ENCODE measurements at regions not wholly inside any gene's neighbourhood (a gene's known extent, or its start where the extent isn't known, plus 50 kb on each side); places are given as distances from the start of the nearest gene placed in this dataset.

DNA sequence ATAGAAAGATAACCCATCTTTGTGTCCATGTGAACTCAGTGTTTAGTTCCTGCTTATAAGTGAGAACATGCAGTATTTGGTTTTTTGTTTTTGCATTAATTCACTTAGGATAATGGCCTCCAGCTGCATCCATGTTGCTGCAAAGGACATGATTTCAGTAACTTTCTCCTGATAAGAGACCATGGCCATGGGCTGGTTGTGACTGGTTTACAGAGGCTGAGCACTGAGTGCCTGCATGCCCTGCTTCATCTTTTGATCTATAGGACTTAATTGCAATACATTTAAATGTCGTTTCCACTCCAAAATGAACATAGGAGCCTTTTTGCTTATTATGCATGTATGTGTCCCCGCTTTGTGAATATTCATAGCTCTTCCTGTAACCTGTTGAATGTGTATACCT, 101.3 kb upstream of the IGFBP3 start:
- Histone ChIP-seq H3K4me2 (ENCODE audit: low read depth, low read length) (no peak overlapping the region), H4K20me1 (ENCODE audit: insufficient read depth, low read length) (no peaks in the 10 kb centered on the region), H3K9me1 (ENCODE audit: insufficient read depth, low read length) (no peaks in the 10 kb centered on the region), H3K18ac (ENCODE audit: low read depth, low read length) (no peak overlapping the region), H3K36me3 (ENCODE audit: control insufficient read depth, insufficient read depth, low read length) (no peaks in the 10 kb centered on the region), H2BK5ac (ENCODE audit: low read depth, low read length, poor library complexity, severe bottlenecking) (no peak overlapping the region), H4K91ac (ENCODE audit: insufficient read depth, low read depth, low read length) (no peak overlapping the region), H3K27me3 (ENCODE audit: control insufficient read depth, insufficient read depth, low read length) (no peaks in the 10 kb centered on the region), H4K5ac (ENCODE audit: low read depth, low read length) (no peak overlapping the region), H2BK15ac (ENCODE audit: low read depth, low read length) (no peak overlapping the region), H3K27ac (ENCODE audit: insufficient read depth, low read length) (no peak overlapping the region), H2AFZ (replicated peaks; ENCODE audit: low read length, poor library complexity) (no peak overlapping the region), H3K23ac (ENCODE audit: low read depth, low read length) (no peak overlapping the region), H2BK120ac (ENCODE audit: low read depth, low read length) (no peak overlapping the region), H3K9me3 (ENCODE audit: control insufficient read depth, insufficient read depth, low read length) (no peaks in the 10 kb centered on the region), H2AK5ac (ENCODE audit: low read depth, low read length) (no peak overlapping the region), H3K14ac (replicated peaks; ENCODE audit: low read depth, low read length) (no peak overlapping the region), H3K4me1 (ENCODE audit: control insufficient read depth, insufficient read depth, low read length) (peaks cover 5% of the 10 kb centered on the region; the same call in 1 of the 2 replicates), H3K56ac (ENCODE audit: extremely low read depth, insufficient read depth, low read length) (no peak overlapping the region), H3K4ac (ENCODE audit: low read depth, low read length) (no peak overlapping the region), H3K4me3 (ENCODE audit: insufficient read depth, low read depth, low read length) (no peak overlapping the region), H3K9ac (ENCODE audit: low read depth, low read length) (no peak overlapping the region), H4K8ac (ENCODE audit: low read depth in 2 of 2, low read length in 2 of 2) (no peak overlapping the region), H2BK20ac (ENCODE audit: low read depth, low read length) (no peak overlapping the region), H3K79me1 (ENCODE audit: low read depth in 1 of 2, low read length in 2 of 2) (no peaks in the 10 kb centered on the region), H2AK9ac (replicated peaks; ENCODE audit: low read depth, low read length, poor library complexity) (no peak overlapping the region)
- TF ChIP-seq, protein P1, sequence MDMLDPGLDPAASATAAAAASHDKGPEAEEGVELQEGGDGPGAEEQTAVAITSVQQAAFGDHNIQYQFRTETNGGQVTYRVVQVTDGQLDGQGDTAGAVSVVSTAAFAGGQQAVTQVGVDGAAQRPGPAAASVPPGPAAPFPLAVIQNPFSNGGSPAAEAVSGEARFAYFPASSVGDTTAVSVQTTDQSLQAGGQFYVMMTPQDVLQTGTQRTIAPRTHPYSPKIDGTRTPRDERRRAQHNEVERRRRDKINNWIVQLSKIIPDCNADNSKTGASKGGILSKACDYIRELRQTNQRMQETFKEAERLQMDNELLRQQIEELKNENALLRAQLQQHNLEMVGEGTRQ (IDR thresholded peaks at IDR 0.05; ENCODE audit: low read depth, low read length): no peak
- TF ChIP-seq, protein P2, sequence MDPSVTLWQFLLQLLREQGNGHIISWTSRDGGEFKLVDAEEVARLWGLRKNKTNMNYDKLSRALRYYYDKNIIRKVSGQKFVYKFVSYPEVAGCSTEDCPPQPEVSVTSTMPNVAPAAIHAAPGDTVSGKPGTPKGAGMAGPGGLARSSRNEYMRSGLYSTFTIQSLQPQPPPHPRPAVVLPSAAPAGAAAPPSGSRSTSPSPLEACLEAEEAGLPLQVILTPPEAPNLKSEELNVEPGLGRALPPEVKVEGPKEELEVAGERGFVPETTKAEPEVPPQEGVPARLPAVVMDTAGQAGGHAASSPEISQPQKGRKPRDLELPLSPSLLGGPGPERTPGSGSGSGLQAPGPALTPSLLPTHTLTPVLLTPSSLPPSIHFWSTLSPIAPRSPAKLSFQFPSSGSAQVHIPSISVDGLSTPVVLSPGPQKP (IDR thresholded peaks at IDR 0.05; ENCODE audit: borderline replicate concordance, low read depth, low read length): no peak
- TF ChIP-seq FOS (IDR thresholded peaks at IDR 0.05; ENCODE audit: low read depth, low read length) (no peak), CHD1 (IDR thresholded peaks at IDR 0.05; ENCODE audit: low read depth, low read length) (no peak), CEBPB (IDR thresholded peaks at IDR 0.05; ENCODE audit: low read depth, low read length) (no peak), RCOR1 (IDR thresholded peaks at IDR 0.05; ENCODE audit: insufficient replicate concordance, low read length) (no peak), MXI1 (IDR thresholded peaks at IDR 0.05; ENCODE audit: borderline replicate concordance, low read depth, low read length) (no peak), POLR2A (IDR thresholded peaks at IDR 0.05; ENCODE audit: low read depth, low read length) (no peak), BHLHE40 (IDR thresholded peaks at IDR 0.05; ENCODE audit: low read depth, low read length) (no peak), SMC3 (IDR thresholded peaks at IDR 0.05; ENCODE audit: low read depth, low read length) (no peak), MAZ (IDR thresholded peaks at IDR 0.05; ENCODE audit: borderline replicate concordance, low read depth, low read length) (no peak), RFX5 (IDR thresholded peaks at IDR 0.05; ENCODE audit: low read depth, low read length) (no peak)
- POLR2A ChIA-PET (ENCODE audit: unreplicated experiment): no interaction called here
- no CpG with 5 or more reads among the region's 2 CpGs for WGBS, 2 experiments (ENCODE audit: extremely low coverage in 2 of 2, insufficient read length in 1 of 2)
- CTCF ChIA-PET: interaction anchor here (1.3 kb wide), 1 partner anchor 14 kb away, joined by 3 read pairs; no protein-coding TSS in a partner anchor
- ATAC-seq (ENCODE audit: low read depth) (no peak), DNase-seq (no peak)
- dilution Hi-C loops (cut with HindIII; ENCODE audit: low sequenced_read_pairs, unreplicated experiment): no loop called here
- intact Hi-C loops (cut with micrococcal nuclease): no loop called here
- in situ Hi-C loops (cut with MboI; ENCODE audit: low sequenced_read_pairs): no loop called here
- no TSS peak for BruUV-seq (replicated peaks)

Data from IMR-90 (cell line).